GM23338 (cell line): ENCODE measurements at regions not wholly inside any gene's neighbourhood (a gene's known extent, or its start where the extent isn't known, plus 50 kb on each side); places are given as distances from the start of the nearest gene placed in this dataset.

ENCODE experiments used
- ATAC-seq: fragments of 200-7000 bp; cut with Tn5 transposase; 3 replicates; pipeline ENCODE4 v1.9.1; 2020
- DNase-seq: peaks from one replicate; pipeline ENCODE4 v3.0.0-alpha.2; 2015; ENCODE audit warnings: low spot score
- H2AFZ ChIP-seq: fragments of 200-600 bp; sonication (generic); 2 replicates; pipeline ENCODE4 v1.8.0; 2016; ENCODE audit warnings: antibody characterized with exemption, mild to moderate bottlenecking, moderate library complexity
- H3F3A ChIP-seq: fragments of 200-600 bp; sonication (generic); replicated peaks from 2 replicates; pipeline ENCODE4 v1.8.0; 2017; ENCODE audit warnings: antibody characterized with exemption, mixed run types, low read depth
- H3K27ac ChIP-seq: fragments of 200-600 bp; sonication (generic); 2 replicates; pipeline ENCODE4 v1.6.1; 2016; ENCODE audit warnings: low read depth
- H3K27me3 ChIP-seq: fragments of 200-600 bp; sonication (generic); 2 replicates; pipeline ENCODE4 v1.8.0; 2016; ENCODE audit warnings: mild to moderate bottlenecking, mixed run types, moderate library complexity; ENCODE audit not compliant: insufficient read depth
- H3K36me3 ChIP-seq: fragments of 200-600 bp; sonication (generic); 2 replicates; pipeline ENCODE4 v1.8.0; 2016; ENCODE audit warnings: mild to moderate bottlenecking; ENCODE audit not compliant: insufficient read depth
- H3K4me1 ChIP-seq: fragments of 200-600 bp; sonication (generic); 2 replicates; pipeline ENCODE4 v1.8.0; 2016; ENCODE audit warnings: mild to moderate bottlenecking, moderate library complexity; ENCODE audit not compliant: insufficient read depth
- H3K4me2 ChIP-seq: fragments of 200-600 bp; sonication (generic); 2 replicates; pipeline ENCODE4 v1.7.1; 2017; ENCODE audit warnings: mixed run types
- H3K4me3 ChIP-seq: fragments of 200-600 bp; sonication (generic); 2 replicates; pipeline ENCODE4 v1.6.1; 2016; ENCODE audit warnings: mixed run types
- H3K79me2 ChIP-seq: fragments of 200-600 bp; sonication (generic); replicated peaks from 2 replicates; pipeline ENCODE4 v1.8.0; 2017; ENCODE audit warnings: mild to moderate bottlenecking; ENCODE audit not compliant: insufficient read depth
- H3K9me2 ChIP-seq: fragments of 200-600 bp; sonication (generic); 2 replicates; pipeline ENCODE4 v1.8.0; 2017; ENCODE audit not compliant: insufficient read depth
- H4K20me1 ChIP-seq: fragments of 200-600 bp; sonication (generic); replicated peaks from 2 replicates; pipeline ENCODE4 v1.8.0; 2017; ENCODE audit warnings: mild to moderate bottlenecking; ENCODE audit not compliant: insufficient read depth
- H3K27ac Mint-ChIP-seq: 2 replicates; pipeline ENCODE4 v1.8.0; 2020; ENCODE audit warnings: inconsistent platforms, mild to moderate bottlenecking, moderate library complexity, mixed read lengths
- H3K27me3 Mint-ChIP-seq: 3 replicates; pipeline ENCODE4 v1.8.0; 2022; ENCODE audit warnings: low read depth, mild to moderate bottlenecking, moderate library complexity, mixed read lengths, inconsistent platforms; ENCODE audit not compliant: insufficient read depth, poor library complexity
- H3K36me3 Mint-ChIP-seq: 3 replicates; pipeline ENCODE4 v1.8.0; 2021; ENCODE audit warnings: low read depth, mild to moderate bottlenecking, inconsistent platforms, moderate library complexity, mixed read lengths
- H3K4me1 Mint-ChIP-seq: 3 replicates; pipeline ENCODE4 v1.8.0; 2020; ENCODE audit warnings: mild to moderate bottlenecking, inconsistent platforms, mixed read lengths
- H3K4me3 Mint-ChIP-seq: 3 replicates; pipeline ENCODE4 v1.8.0; 2021; ENCODE audit warnings: moderate library complexity, mild to moderate bottlenecking, inconsistent platforms, mixed read lengths
- H3K9me3 Mint-ChIP-seq: 3 replicates; pipeline ENCODE4 v1.8.0; 2020; ENCODE audit warnings: moderate library complexity, mild to moderate bottlenecking, inconsistent platforms, mixed read lengths
- JUNB ChIP-seq: IDR thresholded peaks from one replicate; pipeline ENCODE4 v1.6.1; 2016; ENCODE audit warnings: antibody characterized with exemption; ENCODE audit not compliant: unreplicated experiment
- ZNF331 ChIP-seq: fragments of 250-450 bp; sonication (Bioruptor Pico); IDR thresholded peaks from 2 replicates; pipeline ENCODE4 v1.5.0; 2020; ENCODE audit warnings: low read depth, mild to moderate bottlenecking, moderate library complexity
- ZNF462 ChIP-seq: fragments of 250-450 bp; sonication (Bioruptor Pico); IDR thresholded peaks from 2 replicates; pipeline ENCODE4 v1.5.0; 2020; ENCODE audit warnings: mild to moderate bottlenecking, moderate library complexity

- no peak for TF ChIP-seq ZNF331 (CRISPR knock-in tag)
Measured at GRCh38 chrX:40423299-40423698, 157.5 kb upstream of the ATP6AP2 start (continued).

- no peak for ATAC-seq
- peaks cover 5% of the 10 kb centered on the region; the same call in 2 of the 3 replicates for H3K9me3 Mint-ChIP-seq
- TF ChIP-seq JUNB (no peak), ZNF462 (CRISPR knock-in tag) (no peak)
Measured at GRCh38 chrX:40422021-40422420, 158.7 kb upstream of the ATP6AP2 start.

More at GRCh38 chrX:40422021-40422420, 158.7 kb upstream of the ATP6AP2 start:
- H2AFZ ChIP-seq: no peak overlapping the region
- no peaks in the 10 kb centered on the region for H4K20me1 ChIP-seq
- no peaks in the 10 kb centered on the region for H3K9me2 ChIP-seq
- H3K4me3 ChIP-seq: no peak overlapping the region
- H3K27ac Mint-ChIP-seq: no peak overlapping the region
- no peaks in the 10 kb centered on the region for H3K27me3 Mint-ChIP-seq
- H3F3A ChIP-seq: no peaks in the 10 kb centered on the region
- no peak overlapping the region for H3K4me3 Mint-ChIP-seq
- no peaks in the 10 kb centered on the region for H3K27me3 ChIP-seq
- no peak for DNase-seq
- no peak overlapping the region for H3K4me2 ChIP-seq
- H3K36me3 ChIP-seq: no peaks in the 10 kb centered on the region
- H3K4me1 Mint-ChIP-seq: no peaks in the 10 kb centered on the region
- H3K27ac ChIP-seq: no peak overlapping the region
- H3K36me3 Mint-ChIP-seq: no peaks in the 10 kb centered on the region
- H3K79me2 ChIP-seq: no peaks in the 10 kb centered on the region
- no peaks in the 10 kb centered on the region for H3K4me1 ChIP-seq
